Ovary (tissue), 7 donors: ENCODE measurements at regions not wholly inside any gene's neighbourhood (a gene's known extent, or its start where the extent isn't known, plus 50 kb on each side); places are given as distances from the start of the nearest gene placed in this dataset.

Experiments
- DNase-seq, 5 donors: peaks; one replicate each; pipeline ENCODE4 v3.0.0-alpha.2; 2019 to 2020
- H3K27ac ChIP-seq, 2 donors: fragments of 200-600 bp; one replicate each; pipeline versions ENCODE4 v1.5.1 to v1.8.0; 2019 to 2022
- H3K27me3 ChIP-seq: fragments of 200-600 bp; one replicate; pipeline ENCODE4 v1.8.0; 2022
- H3K36me3 ChIP-seq: fragments of 200-600 bp; sonication (generic); one replicate; pipeline ENCODE4 v1.5.1; 2019
- H3K4me1 ChIP-seq: one replicate; pipeline ENCODE4 v1.8.1; 2013; ENCODE audit warnings: mild to moderate bottlenecking, moderate library complexity; ENCODE audit not compliant: insufficient read depth
- H3K4me3 ChIP-seq: fragments of 200-600 bp; sonication (generic); one replicate; pipeline ENCODE4 v1.5.1; 2017
- H3K9me3 ChIP-seq, 2 donors: fragments of 200-600 bp in 1 of 2; sonication (generic) in 1 of 2; one replicate each; pipeline versions ENCODE4 v1.5.1 to v1.8.1; 2013 to 2019; ENCODE audit warnings: mild to moderate bottlenecking in 1 of 2, moderate library complexity in 1 of 2
- EP300 ChIP-seq: sonication (generic); formaldehyde crosslinking; IDR thresholded peaks from one replicate; pipeline ENCODE4 v1.6.1; 2017; ENCODE audit warnings: antibody characterized with exemption
- POLR2A ChIP-seq: fragments of 450-650 bp; IDR thresholded peaks from one replicate; pipeline ENCODE4 v1.6.1; 2017; ENCODE audit warnings: antibody characterized with exemption, mild to moderate bottlenecking, moderate library complexity
- WGBS, 3 donors: extraction: QIAGEN DNeasy Blood & Tissue Kit in 1 of 3; methylation state at CpG; one replicate each; pipeline versions ENCODE4 v1.1.5 to v1.1.7; 2013 to 2017; 5-methylcytosine and 5-hydroxymethylcytosine counted together
- intact Hi-C, 4 donors: fragments of 100-400 bp; cut with DNase I; formaldehyde crosslinking; loops; one replicate each; pipeline versions ENCODE4 v1.11.0 to v1.15.1; 2022 to 2023
- TF ChIP-seq, protein P1 (sequence below), 3 donors: fragments of 450-650 bp in 2 of 3; fragments of 200-600 bp in 1 of 3; IDR thresholded peaks; one replicate each; pipeline versions ENCODE4 v1.5.1 to v1.8.0; 2016 to 2022; ENCODE audit warnings: antibody characterized with exemption in 3 of 3, mild to moderate bottlenecking in 1 of 3
- donor health status: DM: no; HTN: no; CAD: no; lungs with moderate emphysema.
- donor health status: DM: no; HTN: no; CAD: no.
- donor health status: Bipolar disorder and iron deficiency.
- donor health status: DM: no; HTN: no; CAD: no.
- donor health status: DM: yes; HTN: yes; CAD: no.

DNA sequence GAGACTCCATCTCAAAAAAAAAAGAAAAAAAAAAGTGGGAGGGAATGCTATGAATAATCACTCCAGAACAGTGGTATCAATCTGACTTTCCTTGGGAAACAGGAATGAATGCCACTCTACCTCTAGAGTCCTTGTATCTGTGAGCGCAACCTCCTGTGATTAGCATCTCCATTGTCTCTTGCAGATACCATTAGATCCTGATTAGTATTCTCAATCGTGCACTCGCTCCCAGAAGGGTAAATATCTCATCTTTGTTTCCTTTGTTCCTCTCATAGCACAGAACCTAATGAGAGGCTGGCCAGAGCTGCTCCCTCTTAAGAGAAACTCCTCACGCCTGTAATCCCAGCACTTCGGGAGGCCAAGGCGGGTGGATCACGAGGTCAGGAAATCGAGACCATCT, 184.4 kb upstream of the KCNK2 start:
- Histone ChIP-seq H3K4me3 (no peak overlapping the region), H3K9me3 (no peaks in the 10 kb centered on the region), H3K4me1 (no peaks in the 10 kb centered on the region), H3K27me3 (no peaks in the 10 kb centered on the region), H3K36me3 (no peaks in the 10 kb centered on the region), H3K27ac (no peak overlapping the region)
- TF ChIP-seq, protein P1, sequence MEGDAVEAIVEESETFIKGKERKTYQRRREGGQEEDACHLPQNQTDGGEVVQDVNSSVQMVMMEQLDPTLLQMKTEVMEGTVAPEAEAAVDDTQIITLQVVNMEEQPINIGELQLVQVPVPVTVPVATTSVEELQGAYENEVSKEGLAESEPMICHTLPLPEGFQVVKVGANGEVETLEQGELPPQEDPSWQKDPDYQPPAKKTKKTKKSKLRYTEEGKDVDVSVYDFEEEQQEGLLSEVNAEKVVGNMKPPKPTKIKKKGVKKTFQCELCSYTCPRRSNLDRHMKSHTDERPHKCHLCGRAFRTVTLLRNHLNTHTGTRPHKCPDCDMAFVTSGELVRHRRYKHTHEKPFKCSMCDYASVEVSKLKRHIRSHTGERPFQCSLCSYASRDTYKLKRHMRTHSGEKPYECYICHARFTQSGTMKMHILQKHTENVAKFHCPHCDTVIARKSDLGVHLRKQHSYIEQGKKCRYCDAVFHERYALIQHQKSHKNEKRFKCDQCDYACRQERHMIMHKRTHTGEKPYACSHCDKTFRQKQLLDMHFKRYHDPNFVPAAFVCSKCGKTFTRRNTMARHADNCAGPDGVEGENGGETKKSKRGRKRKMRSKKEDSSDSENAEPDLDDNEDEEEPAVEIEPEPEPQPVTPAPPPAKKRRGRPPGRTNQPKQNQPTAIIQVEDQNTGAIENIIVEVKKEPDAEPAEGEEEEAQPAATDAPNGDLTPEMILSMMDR (IDR thresholded peaks at IDR 0.05), result no peak
- TF ChIP-seq POLR2A (no peak), EP300 (no peak)
- no peak for DNase-seq
- 85 to 91% (median 88%) methylated on average over 8 of the region's 8 CpGs for WGBS, 3 donors
- intact Hi-C loops, result no loop called here

DNA sequence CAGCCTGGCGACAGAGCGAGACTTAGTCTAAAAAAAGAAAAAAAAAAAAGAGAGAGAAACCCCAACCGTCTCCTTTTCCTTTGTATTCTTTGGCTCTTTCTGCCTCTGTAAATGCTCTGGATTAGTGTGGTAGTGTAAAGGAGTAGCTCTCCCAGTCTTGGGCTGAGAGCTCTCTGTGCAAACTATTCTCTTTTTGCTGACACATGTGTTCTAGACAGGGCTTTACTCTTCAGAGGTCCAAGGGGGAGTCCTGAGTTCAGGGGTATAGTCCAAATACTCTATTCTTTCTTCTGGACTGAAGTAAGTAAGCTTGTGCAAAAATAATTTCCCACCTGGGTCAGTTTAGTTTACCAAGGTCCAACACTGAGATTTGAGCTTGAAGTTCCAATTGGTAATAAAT, 183.8 kb upstream of the KCNK2 start:
- Histone ChIP-seq H3K27ac (no peak overlapping the region), H3K9me3 (no peaks in the 10 kb centered on the region), H3K4me1 (no peaks in the 10 kb centered on the region), H3K4me3 (no peak overlapping the region), H3K36me3 (no peaks in the 10 kb centered on the region), H3K27me3 (no peaks in the 10 kb centered on the region)
- 78 to 81% (median 80%) methylated on average over 3 of the region's 3 CpGs for WGBS, 3 donors
- no peak for DNase-seq
- intact Hi-C loops, result no loop called here
- TF ChIP-seq EP300 (no peak), POLR2A (no peak)
- TF ChIP-seq, protein P1 (IDR thresholded peaks at IDR 0.05), result no peak

DNA sequence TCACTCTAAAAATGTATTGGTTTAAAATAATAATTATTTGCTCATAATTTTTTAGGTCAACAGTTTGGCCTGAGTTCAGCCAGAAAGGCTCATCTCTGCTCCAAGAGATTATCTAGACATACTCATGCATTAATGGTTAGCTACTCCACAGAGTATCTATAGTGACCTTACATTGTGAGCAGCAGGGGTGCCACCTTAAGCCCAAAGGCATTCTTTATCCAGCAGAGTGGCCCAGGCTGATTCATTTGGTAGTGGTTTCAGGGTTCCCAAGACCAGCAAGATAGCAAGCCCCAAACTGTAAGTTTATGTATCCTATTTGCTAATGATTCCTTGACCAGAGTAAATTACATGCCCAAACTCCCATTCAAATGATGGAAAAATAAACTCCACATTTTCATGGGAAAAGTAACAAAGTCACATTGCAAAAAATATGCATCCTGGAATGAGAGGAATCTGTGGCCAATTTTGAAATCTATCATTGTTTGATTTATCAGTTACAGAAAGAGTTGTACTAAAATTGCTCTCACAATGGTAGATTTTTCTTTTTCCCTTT, 182.6 kb upstream of the KCNK2 start:
- no peak overlapping the region for H3K27ac ChIP-seq
- H3K36me3 ChIP-seq, result no peaks in the 10 kb centered on the region
- no peak overlapping the region for H3K4me3 ChIP-seq
- DNase-seq, result no peak
- no peak for TF ChIP-seq POLR2A
- TF ChIP-seq, protein P1 (IDR thresholded peaks at IDR 0.05), result no peak
- H3K9me3 ChIP-seq, result no peaks in the 10 kb centered on the region
- no peaks in the 10 kb centered on the region for H3K4me1 ChIP-seq
- H3K27me3 ChIP-seq, result no peaks in the 10 kb centered on the region
- intact Hi-C loops, result loop anchor here in 1 of 4 donors (5.0 kb wide), 1 partner anchor 612 kb away; no protein-coding TSS in a partner anchor

DNA sequence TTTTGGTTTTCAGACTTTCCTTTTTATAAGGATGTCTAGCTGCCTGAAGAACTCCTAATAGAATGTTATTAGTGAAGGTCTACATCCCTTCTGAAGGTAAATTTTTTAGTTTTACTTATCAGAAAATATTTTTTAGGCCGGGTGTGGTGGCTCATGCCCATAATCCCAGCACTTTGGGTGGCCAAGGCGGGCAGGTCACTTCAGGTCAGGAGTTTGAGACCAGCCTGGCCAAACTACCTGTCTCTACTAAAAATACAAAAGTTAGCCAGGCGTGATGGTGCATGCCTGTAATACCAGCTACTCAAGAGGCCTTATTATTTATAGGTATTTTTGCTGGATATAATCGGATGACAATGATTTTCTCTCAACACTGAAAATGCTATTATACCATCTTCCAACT, 181.9 kb upstream of the KCNK2 start:
- 74 to 85% (median 79%) methylated on average over 4 of the region's 4 CpGs for WGBS, 3 donors
- no peak for TF ChIP-seq EP300
- Histone ChIP-seq H3K9me3 (no peaks in the 10 kb centered on the region), H3K4me1 (no peaks in the 10 kb centered on the region), H3K27me3 (no peaks in the 10 kb centered on the region), H3K27ac (no peak overlapping the region), H3K4me3 (no peak overlapping the region), H3K36me3 (no peaks in the 10 kb centered on the region)
- intact Hi-C loops, result loop anchor here in 1 of 4 donors (5.0 kb wide), 1 partner anchor 612 kb away; no protein-coding TSS in a partner anchor
- no peak for DNase-seq

DNA sequence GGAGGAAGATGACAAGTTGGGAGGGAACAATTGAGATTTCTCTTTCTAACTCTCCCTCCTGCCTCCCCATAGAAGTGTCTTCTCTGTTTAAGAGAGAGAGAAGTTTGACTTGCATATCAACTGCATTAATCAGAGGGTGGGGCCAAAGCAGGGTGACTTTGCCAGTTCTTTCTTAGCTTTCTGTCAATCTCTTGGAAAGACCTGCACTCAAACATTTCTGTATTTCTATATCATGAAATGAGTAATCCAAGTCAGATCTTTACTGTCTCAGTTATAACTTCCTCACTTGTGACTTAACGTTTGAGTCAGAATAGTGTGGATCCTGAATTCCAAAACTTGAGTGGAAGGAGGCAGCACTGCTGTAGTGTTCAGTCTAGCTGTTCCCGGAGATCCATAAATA, 180.8 kb upstream of the KCNK2 start:
- intact Hi-C loops, result loop anchor here in 1 of 4 donors (5.0 kb wide), 1 partner anchor 611 kb away; no protein-coding TSS in a partner anchor
- H3K4me1 ChIP-seq, result no peaks in the 10 kb centered on the region
- H3K4me3 ChIP-seq, result no peak overlapping the region
- H3K27me3 ChIP-seq, result no peaks in the 10 kb centered on the region
- H3K27ac ChIP-seq, result no peak overlapping the region
- DNase-seq, result no peak
- no peaks in the 10 kb centered on the region for H3K36me3 ChIP-seq
- TF ChIP-seq POLR2A (no peak), EP300 (no peak)
- TF ChIP-seq, protein P1 (IDR thresholded peaks at IDR 0.05), result no peak
- H3K9me3 ChIP-seq, result no peaks in the 10 kb centered on the region
- WGBS, 3 donors, result 73 to 88% (median 79%) methylated on average over 2 of the region's 2 CpGs
